ENCODE measurements at regions not wholly inside any gene's neighbourhood (a gene's known extent, or its start where the extent isn't known, plus 50 kb on each side); places are given as distances from the start of the nearest gene placed in this dataset.

DNA sequence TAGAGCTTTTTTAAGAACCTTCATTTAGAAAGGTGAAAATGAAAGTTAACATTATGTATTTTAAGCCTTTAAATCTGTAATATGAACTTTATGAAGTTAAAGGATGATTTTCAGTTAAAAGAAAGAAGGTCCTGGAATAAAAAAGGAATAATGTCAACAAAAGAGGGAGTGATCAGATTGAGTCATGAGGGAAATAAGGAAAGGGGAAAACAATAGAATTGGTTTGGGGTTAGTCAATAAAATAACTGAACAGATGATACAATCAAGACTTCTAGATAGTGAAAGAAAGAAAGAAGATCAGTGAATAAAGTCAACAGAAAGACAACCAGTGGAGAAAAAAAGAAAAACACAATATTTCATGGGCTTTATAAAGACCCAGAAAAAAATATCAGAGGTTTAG lies 291.6 kb upstream of the ARSJ start:
- TF ChIP-seq, protein P1, sequence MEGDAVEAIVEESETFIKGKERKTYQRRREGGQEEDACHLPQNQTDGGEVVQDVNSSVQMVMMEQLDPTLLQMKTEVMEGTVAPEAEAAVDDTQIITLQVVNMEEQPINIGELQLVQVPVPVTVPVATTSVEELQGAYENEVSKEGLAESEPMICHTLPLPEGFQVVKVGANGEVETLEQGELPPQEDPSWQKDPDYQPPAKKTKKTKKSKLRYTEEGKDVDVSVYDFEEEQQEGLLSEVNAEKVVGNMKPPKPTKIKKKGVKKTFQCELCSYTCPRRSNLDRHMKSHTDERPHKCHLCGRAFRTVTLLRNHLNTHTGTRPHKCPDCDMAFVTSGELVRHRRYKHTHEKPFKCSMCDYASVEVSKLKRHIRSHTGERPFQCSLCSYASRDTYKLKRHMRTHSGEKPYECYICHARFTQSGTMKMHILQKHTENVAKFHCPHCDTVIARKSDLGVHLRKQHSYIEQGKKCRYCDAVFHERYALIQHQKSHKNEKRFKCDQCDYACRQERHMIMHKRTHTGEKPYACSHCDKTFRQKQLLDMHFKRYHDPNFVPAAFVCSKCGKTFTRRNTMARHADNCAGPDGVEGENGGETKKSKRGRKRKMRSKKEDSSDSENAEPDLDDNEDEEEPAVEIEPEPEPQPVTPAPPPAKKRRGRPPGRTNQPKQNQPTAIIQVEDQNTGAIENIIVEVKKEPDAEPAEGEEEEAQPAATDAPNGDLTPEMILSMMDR (IDR thresholded peaks at IDR 0.05; ENCODE audit: control extremely low read depth, extremely low read depth, low read depth, missing control alignments), result no peak
- no peak for DNase-seq (ENCODE audit: extremely low spot score)
- ChIA-PET CTCF (no interaction called here), POLR2A (no interaction called here)

DNA sequence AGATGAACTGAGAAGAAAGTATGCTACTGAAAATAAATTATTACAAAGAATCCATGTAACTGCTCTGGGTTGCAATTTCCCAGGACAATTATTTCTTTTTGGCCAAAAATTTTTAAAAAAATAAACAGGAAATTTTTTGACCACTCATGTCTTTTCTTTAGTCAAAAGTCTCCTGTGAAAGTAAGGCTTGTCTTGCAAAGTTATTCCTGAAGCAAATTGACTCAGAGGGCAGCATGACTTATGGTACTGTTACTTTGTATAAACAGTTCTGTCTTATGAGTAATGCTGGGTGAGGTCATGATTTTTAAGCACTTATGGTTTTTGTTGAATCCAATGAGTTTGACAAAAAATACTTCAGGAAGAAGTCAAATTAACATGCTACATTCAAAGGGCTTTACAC lies 292.8 kb upstream of the ARSJ start:
- POLR2A ChIA-PET, result no interaction called here
- DNase-seq (ENCODE audit: extremely low spot score), result no peak

DNA sequence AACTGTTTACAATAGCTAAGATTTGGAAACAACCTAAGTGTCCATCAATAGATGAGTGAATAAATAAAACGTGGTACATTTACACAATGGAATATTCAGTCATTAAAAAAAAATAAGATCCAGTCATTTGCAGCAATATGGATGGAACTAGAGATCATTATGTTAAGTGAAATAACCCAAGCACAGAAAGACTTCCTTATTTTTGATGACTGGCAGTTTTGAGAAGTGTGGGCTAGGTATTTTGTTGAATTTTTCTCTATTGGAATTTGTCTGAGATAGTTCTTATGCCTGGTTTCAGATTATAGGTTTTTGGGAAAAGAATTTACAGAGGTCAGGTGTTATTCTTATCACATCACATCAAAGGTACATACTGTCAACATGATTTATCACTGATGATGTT lies 293.8 kb upstream of the ARSJ start:
- ChIA-PET CTCF (no interaction called here), POLR2A (no interaction called here)
- no peak for DNase-seq (ENCODE audit: extremely low spot score)
- TF ChIP-seq, protein P1 (IDR thresholded peaks at IDR 0.05; ENCODE audit: control extremely low read depth, extremely low read depth, low read depth, missing control alignments), result no peak

More for the DNA sequence above, 292.8 kb upstream of the ARSJ start:
- CTCF ChIA-PET, result no interaction called here
- TF ChIP-seq, protein P1 (IDR thresholded peaks at IDR 0.05; ENCODE audit: control extremely low read depth, extremely low read depth, low read depth, missing control alignments), result no peak

- ChIA-PET CTCF (no interaction called here), POLR2A (no interaction called here)
- no peak for DNase-seq (ENCODE audit: extremely low spot score)
- TF ChIP-seq, protein P1 (IDR thresholded peaks at IDR 0.05; ENCODE audit: control extremely low read depth, extremely low read depth, low read depth, missing control alignments), result no peak
Observed at GRCh38 chr4:114277690-114278089, 298.2 kb upstream of the ARSJ start.

DNA sequence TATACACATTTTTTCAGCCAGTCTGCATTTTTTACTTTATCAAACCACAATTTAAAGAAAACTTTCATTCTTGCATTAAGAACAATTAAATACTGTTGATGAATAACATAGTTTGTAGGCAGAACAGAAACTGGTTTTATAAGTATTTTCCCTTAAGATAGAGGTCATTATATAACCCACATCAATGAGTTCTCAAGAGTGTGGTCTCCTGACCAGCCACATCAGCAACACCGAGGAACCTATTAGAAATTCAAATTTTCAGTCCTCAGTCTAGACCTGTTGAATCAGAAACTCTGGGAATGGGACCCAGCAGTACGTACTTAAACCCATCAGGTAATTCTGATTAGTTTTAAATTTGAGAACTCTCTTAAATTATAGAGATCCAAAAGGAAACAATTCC lies 299.6 kb upstream of the ARSJ start:
- CTCF ChIA-PET, result no interaction called here
- POLR2A ChIA-PET, result no interaction called here
- TF ChIP-seq, protein P1 (IDR thresholded peaks at IDR 0.05; ENCODE audit: control extremely low read depth, extremely low read depth, low read depth, missing control alignments), result no peak
- DNase-seq (ENCODE audit: extremely low spot score), result no peak

- TF ChIP-seq, protein P1 (IDR thresholded peaks at IDR 0.05; ENCODE audit: control extremely low read depth, extremely low read depth, low read depth, missing control alignments), result no peak
- POLR2A ChIA-PET, result no interaction called here
- CTCF ChIA-PET, result no interaction called here
- DNase-seq (ENCODE audit: extremely low spot score), result no peak
Observed at GRCh38 chr4:114279711-114280110, 300.3 kb upstream of the ARSJ start.

GRCh38 chr4:114280645-114281044 lies 301.2 kb upstream of the ARSJ start:
- TF ChIP-seq, protein P1 (IDR thresholded peaks at IDR 0.05; ENCODE audit: control extremely low read depth, extremely low read depth, low read depth, missing control alignments), result no peak
- POLR2A ChIA-PET, result no interaction called here
- CTCF ChIA-PET, result no interaction called here
- no peak for DNase-seq (ENCODE audit: extremely low spot score)
